ENCODE measurements at regions not wholly inside any gene's neighbourhood (a gene's known extent, or its start where the extent isn't known, plus 50 kb on each side); places are given as distances from the start of the nearest gene placed in this dataset.

- Mint-ChIP-seq H3K27me3 (ENCODE audit: low read depth) (no peaks in the 10 kb centered on the region), H3K4me1 (no peaks in the 10 kb centered on the region), H3K9me3 (peaks cover 8% of the 10 kb centered on the region), H3K4me3 (no peak overlapping the region), H3K36me3 (ENCODE audit: low read depth) (peaks cover 2% of the 10 kb centered on the region), H3K27ac (ENCODE audit: unreplicated experiment) (no peak overlapping the region)
- TF ChIP-seq CTCF (conservative IDR thresholded peaks at IDR 0.05): no peak
- DNase-seq (ENCODE audit: low read depth, low spot score): no peak
Observed at GRCh38 chr6:76892542-76892941, 570.7 kb downstream of the HTR1B start.

GRCh38 chr6:76888351-76888750 lies 574.9 kb downstream of the HTR1B start:
- Mint-ChIP-seq H3K4me3 (no peak overlapping the region), H3K4me1 (peaks cover 5% of the 10 kb centered on the region)

GRCh38 chr6:76886900-76887299 lies 576.4 kb downstream of the HTR1B start:
- peaks cover 5% of the 10 kb centered on the region for H3K4me1 Mint-ChIP-seq
- no peak overlapping the region for H3K4me3 Mint-ChIP-seq
- H3K36me3 Mint-ChIP-seq (ENCODE audit: low read depth): peaks cover 2% of the 10 kb centered on the region
- no peaks in the 10 kb centered on the region for H3K27me3 Mint-ChIP-seq (ENCODE audit: low read depth)
- H3K27ac Mint-ChIP-seq (ENCODE audit: unreplicated experiment): no peak overlapping the region
- no peaks in the 10 kb centered on the region for H3K9me3 Mint-ChIP-seq
- DNase-seq (ENCODE audit: low read depth, low spot score): no peak
- no peak for TF ChIP-seq CTCF (conservative IDR thresholded peaks at IDR 0.05)

More at GRCh38 chr6:76888351-76888750, 574.9 kb downstream of the HTR1B start:
- Mint-ChIP-seq H3K27me3 (ENCODE audit: low read depth) (no peaks in the 10 kb centered on the region), H3K27ac (ENCODE audit: unreplicated experiment) (no peak overlapping the region), H3K9me3 (no peaks in the 10 kb centered on the region), H3K36me3 (ENCODE audit: low read depth) (peaks cover 2% of the 10 kb centered on the region)
- no peak for TF ChIP-seq CTCF (conservative IDR thresholded peaks at IDR 0.05)
- no peak for DNase-seq (ENCODE audit: low read depth, low spot score)

GRCh38 chr6:76885861-76886301 lies 577.4 kb downstream of the HTR1B start:
- Mint-ChIP-seq H3K27me3 (ENCODE audit: low read depth) (no peaks in the 10 kb centered on the region), H3K9me3 (peaks cover 4% of the 10 kb centered on the region), H3K27ac (ENCODE audit: unreplicated experiment) (no peak overlapping the region), H3K4me3 (no peak overlapping the region), H3K36me3 (ENCODE audit: low read depth) (peaks cover 2% of the 10 kb centered on the region), H3K4me1 (peaks cover 5% of the 10 kb centered on the region)
- no peak for TF ChIP-seq CTCF (conservative IDR thresholded peaks at IDR 0.05)
- DNase-seq (ENCODE audit: low read depth, low spot score): no peak

- Mint-ChIP-seq H3K9me3 (peaks cover 9% of the 10 kb centered on the region), H3K36me3 (ENCODE audit: low read depth) (peaks cover 4% of the 10 kb centered on the region), H3K4me1 (peaks cover 11% of the 10 kb centered on the region), H3K27ac (ENCODE audit: unreplicated experiment) (no peak overlapping the region), H3K27me3 (ENCODE audit: low read depth) (peaks cover 4% of the 10 kb centered on the region), H3K4me3 (no peak overlapping the region)
- DNase-seq (ENCODE audit: low read depth, low spot score): no peak
- no peak for TF ChIP-seq CTCF (conservative IDR thresholded peaks at IDR 0.05)
Observed at GRCh38 chr6:76881414-76881813, 581.9 kb downstream of the HTR1B start.

All from neural crest cell (in vitro differentiated cells).